ENCODE measurements at regions not wholly inside any gene's neighbourhood (a gene's known extent, or its start where the extent isn't known, plus 50 kb on each side); places are given as distances from the start of the nearest gene placed in this dataset.

GRCh38 chr2:19137433-19137832 is 221.0 kb downstream of the OSR1 start:
- Histone ChIP-seq H3K4me3 (replicated peaks in 1 of 3; ENCODE audit: insufficient read depth in 1 of 3, low read depth in 2 of 3, low read length in 3 of 3) (no peak overlapping the region), H3K4me1 (ENCODE audit: insufficient read depth, low read length) (peaks cover 19% of the 10 kb centered on the region), H3K79me2 (ENCODE audit: insufficient read depth, low read length) (no peaks in the 10 kb centered on the region), H3K4me2 (ENCODE audit: low read depth, low read length) (no peak overlapping the region), H3K36me3 (replicated peaks in 1 of 2; ENCODE audit: control insufficient read depth in 1 of 2, insufficient read depth in 2 of 2, low read length in 2 of 2) (no peaks in the 10 kb centered on the region), H3K9ac (ENCODE audit: insufficient read depth, low read depth, low read length) (no peak overlapping the region), H2AFZ (ENCODE audit: low read length) (no peak overlapping the region), H3K27ac (ENCODE audit: extremely low read length, insufficient read depth, low read length) (no peak overlapping the region), H3K27me3 (ENCODE audit: control insufficient read depth in 1 of 2, insufficient read depth in 2 of 2, low read length in 2 of 2) (no peaks in the 10 kb centered on the region), H4K20me1 (ENCODE audit: insufficient read depth, low read length) (no peaks in the 10 kb centered on the region), H3K9me3 (ENCODE audit: low read length) (no peaks in the 10 kb centered on the region)
- CTCF ChIA-PET (ENCODE audit: low intra/inter-chr PET ratio, low total read pairs): no interaction called here
- FAIRE-seq (no peak), DNase-seq (ENCODE audit: low spot score) (no peak), ATAC-seq (no peak)
- POLR2A ChIA-PET: no interaction called here
- in situ Hi-C loops (cut with HindIII; ENCODE audit: extremely low pct_ligation_motif_present, low pct_unique_long_range_greater_than_20kb): no loop called here
- intact Hi-C loops (cut with micrococcal nuclease; ENCODE audit: unreplicated experiment): no loop called here
- TF ChIP-seq STAT6 (CRISPR knock-in tag; IDR thresholded peaks at IDR 0.05; ENCODE audit: borderline replicate concordance) (no peak), CENPBD1 (CRISPR knock-in tag; IDR thresholded peaks at IDR 0.05; ENCODE audit: borderline replicate concordance, low read depth) (no peak), AGO2 (optimal IDR thresholded peaks at IDR 0.05; ENCODE audit: low read depth, low read length) (no peak), HMGXB4 (CRISPR knock-in tag; IDR thresholded peaks at IDR 0.05; ENCODE audit: borderline replicate concordance in 1 of 2, low read depth in 1 of 2) (no peak)
- BruUV-seq (replicated peaks): no TSS peak
